Forelimb muscle (tissue), 1 donor: ENCODE measurements at regions not wholly inside any gene's neighbourhood (a gene's known extent, or its start where the extent isn't known, plus 50 kb on each side); places are given as distances from the start of the nearest gene placed in this dataset.

ENCODE experiments used
- DNase-seq: peaks from one replicate; pipeline ENCODE4 v3.0.0-alpha.2; 2013; ENCODE audit warnings: low read depth

DNA sequence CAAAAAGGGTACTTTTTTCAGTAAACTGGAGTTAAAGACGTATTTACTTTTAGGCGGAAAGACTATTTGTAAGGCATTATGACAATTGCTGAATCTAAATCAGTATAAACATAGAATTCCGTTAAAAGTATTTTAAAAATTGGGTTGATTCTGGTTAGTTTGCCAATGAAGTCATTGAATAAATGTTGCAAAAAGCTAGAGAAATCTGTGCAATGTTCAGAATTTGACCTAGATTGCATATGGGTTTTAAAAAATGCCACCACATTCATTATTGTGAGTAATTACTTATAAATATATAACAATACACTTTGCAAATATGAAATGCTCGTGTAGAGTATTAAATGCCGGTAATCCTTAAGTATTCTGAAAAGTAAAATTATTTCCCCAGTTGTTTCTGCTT is 116.5 kb upstream of the EEF1E1 start:
- DNase-seq, result no peak

DNA sequence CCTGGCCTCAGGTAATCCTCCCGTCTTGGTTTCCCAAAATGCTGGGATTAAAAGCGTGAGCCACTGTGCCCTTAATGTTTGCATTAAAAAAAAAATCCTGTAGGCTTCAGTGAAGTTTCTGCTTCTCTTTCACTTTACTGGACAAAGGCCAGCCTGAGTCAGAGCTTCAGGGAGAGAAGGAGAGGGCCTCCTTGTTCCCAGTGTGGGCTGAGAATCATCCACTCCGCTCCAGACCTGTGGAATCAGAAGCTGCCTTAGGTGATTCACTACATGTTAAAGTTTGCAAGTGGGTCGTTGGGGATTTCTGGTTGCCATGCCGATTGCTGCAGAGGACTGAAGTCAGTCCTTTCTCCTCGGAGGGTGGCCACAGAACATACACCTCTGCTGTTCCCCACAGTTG is 113.3 kb upstream of the EEF1E1 start:
- DNase-seq, result no peak

DNA sequence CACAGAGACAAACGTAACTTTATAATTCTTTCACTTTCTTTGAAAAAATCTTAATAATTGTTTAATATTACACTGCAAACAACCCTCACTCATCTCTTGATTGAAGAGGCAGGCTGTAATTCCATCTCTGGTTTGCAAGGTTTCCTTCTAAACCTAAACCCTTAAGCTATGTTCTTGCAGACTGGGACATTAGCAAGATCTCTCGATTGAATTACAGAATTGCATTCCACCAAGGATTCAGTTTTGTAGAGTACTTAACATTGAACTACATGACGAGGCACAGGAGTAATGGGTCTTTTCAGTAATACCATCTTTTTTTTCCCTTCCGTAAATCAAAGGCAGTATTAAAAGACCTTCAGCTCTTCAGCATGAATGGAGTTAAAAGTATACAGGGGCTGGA is 111.6 kb upstream of the EEF1E1 start:
- no peak for DNase-seq

DNA sequence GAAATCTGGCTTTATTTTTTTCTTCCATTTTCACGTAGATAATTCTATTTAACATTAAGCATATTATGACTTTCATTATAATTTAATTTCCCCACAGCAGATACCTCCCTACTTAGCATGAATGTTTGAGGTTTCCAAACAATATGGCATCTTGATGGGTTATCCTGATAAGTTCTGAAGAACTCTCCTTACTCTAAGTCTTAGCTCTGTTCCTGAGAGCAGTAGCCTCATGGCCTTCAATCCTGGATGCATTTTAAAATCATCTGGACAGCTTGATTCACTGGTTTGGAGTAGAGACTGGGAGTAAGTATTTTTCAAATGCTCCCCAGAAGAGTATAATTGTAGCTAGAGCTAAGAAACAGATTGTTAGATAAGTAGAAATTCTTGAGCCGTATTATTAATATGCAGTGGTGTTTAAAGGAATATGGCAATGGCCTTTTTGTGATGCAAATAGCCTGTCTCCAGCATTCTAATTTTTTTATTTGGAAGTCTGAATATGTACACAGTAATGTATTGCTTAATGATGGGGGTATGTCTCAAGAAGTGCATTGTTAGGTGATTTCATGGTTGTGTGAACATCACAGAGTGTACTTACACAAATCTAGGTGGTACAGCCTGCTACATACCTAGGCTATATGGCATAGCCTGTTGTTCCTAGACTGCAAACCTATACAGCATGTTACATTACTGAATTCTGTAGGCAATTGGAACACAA is 110.5 kb upstream of the EEF1E1 start:
- DNase-seq, result no peak

- DNase-seq, result no peak
Observed at GRCh38 chr6:8207869-8208191, 105.5 kb upstream of the EEF1E1 start.

DNA sequence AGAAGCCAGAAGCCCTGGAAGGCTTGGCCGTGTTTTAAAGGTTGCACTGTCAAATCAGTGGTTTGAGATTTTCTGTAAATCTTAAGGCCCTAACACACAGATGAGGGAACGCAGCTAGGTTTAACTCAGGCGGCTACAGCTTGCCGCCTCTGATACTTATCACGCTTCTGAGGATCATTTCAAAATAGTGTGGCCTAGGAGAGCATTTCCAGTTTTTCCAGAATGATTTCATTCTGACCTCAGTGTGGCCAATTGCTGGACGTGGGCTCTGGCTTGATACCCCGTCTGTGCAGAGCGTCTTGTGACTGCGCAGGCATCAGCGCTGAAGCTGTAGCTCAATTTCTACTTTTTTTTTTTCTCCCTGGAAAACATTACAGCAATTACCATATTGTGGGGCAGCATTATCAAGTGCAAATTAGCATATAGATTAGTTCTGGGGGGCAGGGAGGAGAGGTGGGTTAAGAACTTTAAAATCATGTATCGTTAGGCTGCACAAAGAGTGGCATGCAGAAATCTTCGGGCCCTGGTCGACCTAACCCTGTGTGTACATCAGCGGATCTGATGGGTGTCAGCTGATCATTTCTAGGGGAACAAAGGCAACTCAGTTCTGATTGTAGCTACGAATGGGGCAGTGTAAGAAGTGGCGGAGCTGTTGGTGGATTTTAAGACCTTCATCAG is 105.0 kb upstream of the EEF1E1 start:
- DNase-seq, result no peak

DNA sequence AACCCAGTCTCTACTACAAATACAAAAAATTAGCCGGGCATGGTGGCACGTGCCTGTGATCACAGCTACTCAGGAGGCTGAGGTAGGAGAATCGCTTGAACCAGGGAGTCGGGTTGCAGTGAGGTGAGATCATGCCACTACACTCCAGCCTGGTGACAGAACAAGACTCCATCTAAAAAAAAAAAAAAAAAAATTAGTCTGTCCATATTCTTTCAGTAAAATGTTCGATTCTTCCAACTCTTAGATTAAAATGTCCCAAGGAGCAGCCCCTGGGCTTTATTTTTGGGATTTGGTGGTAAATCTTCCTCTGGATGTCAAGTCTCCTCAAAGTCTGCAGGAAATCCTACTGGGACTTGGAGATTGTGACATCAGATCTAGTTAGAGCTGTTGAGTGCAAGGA is 101.0 kb upstream of the EEF1E1 start:
- DNase-seq, result no peak

DNA sequence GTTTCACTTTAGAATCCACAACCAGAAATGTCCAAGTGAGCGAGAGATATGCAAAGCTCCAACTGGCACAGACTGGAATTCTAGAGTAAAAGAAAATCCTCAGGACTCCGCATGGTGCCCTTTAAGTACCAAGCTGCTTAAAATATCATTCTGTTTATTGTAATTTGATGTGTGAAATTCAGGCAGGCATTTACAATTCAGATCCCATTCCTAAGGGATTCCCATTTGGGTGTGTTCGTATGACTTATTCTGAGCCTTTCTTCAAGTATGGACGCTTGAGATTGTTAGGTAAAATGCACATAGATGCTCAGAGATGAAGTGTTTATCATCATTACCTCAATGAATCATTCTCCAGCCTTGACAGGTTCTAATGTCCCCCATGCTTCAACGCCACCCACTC is 99.3 kb upstream of the EEF1E1 start:
- no peak for DNase-seq

- no peak for DNase-seq
Observed at GRCh38 chr6:8200255-8200654, 97.9 kb upstream of the EEF1E1 start.

GRCh38 chr6:8195714-8196102 is 93.4 kb upstream of the EEF1E1 start:
- DNase-seq, result no peak

- DNase-seq, result no peak
Observed at GRCh38 chr6:8195040-8195713, 92.8 kb upstream of the EEF1E1 start.

DNA sequence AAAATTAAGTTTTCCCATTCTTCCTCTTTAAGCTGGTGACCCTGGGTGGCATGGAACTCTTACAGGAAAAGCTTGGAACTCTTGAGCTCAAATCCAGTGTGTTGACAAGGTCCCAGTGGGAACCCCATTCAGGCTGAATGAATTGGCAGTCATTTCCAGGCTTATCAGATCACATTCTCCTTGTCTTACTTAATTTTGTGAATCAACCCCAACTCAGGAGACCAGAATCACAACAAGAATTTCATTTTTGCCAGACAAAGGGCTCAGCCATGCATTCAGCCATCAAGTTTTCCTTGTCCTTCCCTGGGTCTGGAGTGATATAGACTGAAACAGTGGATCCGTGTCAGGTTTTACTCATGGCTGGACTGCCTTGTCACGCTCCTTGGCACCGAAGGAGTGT is 92.1 kb upstream of the EEF1E1 start:
- no peak for DNase-seq

GRCh38 chr6:8193541-8193940 is 91.2 kb upstream of the EEF1E1 start:
- DNase-seq, result no peak

GRCh38 chr6:8192597-8192996 is 90.2 kb upstream of the EEF1E1 start:
- DNase-seq, result no peak

DNA sequence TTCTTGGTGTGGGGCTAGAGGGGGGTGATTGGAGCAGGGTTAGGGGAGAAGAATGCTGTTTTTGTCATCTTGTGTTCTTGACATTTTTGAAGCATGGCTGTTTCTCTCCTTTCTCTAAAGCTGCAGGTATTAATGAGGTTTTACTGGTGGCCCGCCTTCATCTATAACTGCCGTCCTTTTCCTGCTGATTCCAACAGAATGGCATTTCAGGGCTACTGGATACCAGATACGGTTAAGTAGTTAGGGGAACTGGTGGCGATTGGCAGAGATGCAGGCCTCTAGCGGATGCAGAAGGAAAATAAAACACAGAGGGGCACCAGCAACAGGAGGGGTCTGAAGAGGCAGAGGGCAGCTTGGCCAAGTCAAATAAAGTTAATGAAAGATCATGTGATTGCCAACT is 89.7 kb upstream of the EEF1E1 start:
- DNase-seq, result no peak

GRCh38 chr6:8191629-8192028 is 89.3 kb upstream of the EEF1E1 start:
- no peak for DNase-seq

- no peak for DNase-seq
Observed at GRCh38 chr6:8187209-8187608, 84.9 kb upstream of the EEF1E1 start.

DNA sequence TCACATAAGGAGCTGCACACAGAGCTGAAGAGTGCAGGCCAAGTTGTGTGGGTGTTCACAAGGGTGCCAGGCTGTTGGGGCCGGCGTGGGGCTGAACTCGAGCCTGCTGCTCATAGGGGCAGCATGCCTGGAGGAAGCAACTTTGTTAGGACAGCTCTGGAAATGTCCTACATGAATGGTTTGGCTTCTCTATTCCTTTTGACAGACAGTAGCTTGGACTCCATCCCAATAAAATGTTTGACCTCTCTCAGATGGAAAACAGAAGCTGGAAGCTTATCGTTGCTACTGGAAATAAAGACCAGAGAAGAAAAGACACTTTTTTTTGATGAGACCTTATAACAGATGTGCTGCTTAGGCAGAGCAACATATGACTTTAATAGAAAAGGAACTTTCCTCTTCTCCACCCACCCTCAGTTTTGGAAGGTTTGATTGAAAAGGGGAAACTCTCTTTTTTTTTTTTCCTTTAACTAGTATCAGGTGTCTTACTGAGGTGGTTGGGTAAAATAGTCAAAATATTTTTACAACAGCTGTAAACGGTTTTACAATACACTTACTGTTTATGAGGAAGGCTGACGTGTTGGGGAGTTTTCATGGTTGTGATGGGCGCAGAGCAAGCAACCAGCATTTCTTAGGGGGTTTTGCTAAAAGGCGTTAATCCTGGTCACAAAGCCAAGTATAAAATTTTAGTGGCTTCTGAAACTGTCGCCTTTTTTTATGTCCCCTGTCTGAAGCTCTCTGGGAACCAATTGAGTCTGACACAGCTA is 80.7 kb upstream of the EEF1E1 start:
- DNase-seq, result no peak

DNA sequence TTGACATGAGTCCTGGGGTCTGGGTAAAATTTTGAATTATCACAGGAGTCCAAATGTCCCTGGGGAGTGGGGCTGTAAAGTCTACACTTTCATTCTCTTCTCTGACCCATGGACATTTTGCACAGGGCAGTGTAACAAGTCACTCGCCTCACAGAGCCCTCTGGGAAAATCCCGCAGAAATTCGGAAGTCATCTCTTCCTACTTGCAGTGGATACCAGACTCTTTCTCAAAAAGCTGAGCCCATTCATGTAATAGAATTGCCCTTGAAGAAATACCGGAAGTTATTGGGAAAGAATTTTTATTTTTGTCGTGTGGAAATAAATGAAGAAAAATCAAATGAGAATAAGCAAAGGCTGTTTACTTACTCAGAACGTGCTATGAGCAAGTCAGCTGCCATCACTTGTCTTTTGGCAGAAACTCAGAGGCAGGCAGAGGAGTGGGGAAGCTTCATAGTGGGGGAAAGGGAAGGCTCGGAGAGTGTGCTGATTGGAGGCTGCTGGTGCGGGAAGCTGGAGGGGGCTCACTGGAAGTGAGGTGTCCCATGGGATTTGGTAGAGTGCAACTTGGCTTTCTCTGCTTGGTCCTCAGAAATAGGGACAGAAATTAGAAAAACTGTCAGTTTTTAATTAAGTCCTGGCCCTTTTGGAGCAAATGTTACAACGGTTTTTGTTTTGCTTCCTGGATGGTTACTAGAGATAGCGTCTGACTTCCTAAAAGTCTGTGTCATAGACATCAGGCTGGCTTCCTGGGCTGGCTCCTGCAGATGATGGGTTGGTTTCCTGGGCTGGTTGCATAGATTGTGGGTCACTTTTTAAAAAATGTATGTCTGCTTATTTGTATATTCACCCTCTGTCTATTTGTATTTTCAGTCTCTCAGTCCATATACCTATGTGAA is 79.8 kb upstream of the EEF1E1 start:
- DNase-seq, result no peak

DNA sequence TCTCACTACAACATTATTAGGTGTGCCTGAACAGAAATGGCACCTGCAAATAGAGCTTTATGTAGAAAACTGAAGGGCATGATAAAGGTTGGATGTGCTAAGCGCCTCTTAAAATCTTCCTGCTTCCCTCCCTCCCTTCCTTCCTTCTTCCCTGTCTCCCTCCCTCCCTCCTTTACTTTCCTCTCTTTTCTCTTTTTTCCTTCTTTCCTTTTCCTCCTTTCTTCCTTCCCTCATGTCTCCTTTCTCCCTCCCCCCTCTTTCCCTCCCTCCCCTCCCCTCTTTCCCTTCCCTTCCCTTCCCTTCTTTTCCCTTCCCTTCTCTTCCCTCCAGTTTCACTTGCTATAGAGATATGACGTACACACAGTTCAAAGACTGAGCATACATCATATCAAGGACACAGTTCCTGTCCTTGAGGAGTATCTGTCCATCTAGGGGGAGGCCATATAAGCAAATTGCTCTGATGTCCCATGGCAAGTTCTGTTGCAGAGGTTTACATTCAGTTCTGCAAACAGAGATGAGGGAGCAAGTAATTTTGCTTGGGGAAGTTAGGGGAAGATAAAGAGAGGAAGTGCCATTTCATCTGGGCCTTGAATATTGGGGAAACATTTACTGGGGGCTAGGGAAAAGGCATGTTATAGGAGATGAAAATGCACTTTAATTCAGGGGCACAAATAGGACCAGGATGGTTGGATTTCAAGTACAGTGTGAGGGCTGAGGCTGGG is 79.0 kb upstream of the EEF1E1 start:
- DNase-seq, result no peak
